ENCODE measurements at regions not wholly inside any gene's neighbourhood (a gene's known extent, or its start where the extent isn't known, plus 50 kb on each side); places are given as distances from the start of the nearest gene placed in this dataset.
"Not testable (repeated sequence)": the region's sequence is repeated elsewhere in the genome, so short reads cannot be mapped to it uniquely, and the experiment has no call there.

GRCh38 chr12:76670776-76671175 lies 93.1 kb upstream of the ZDHHC17 start:
- Histone ChIP-seq H3K27me3 (replicated peaks; ENCODE audit: insufficient read depth, low read depth, low read length, poor library complexity) (no peaks in the 10 kb centered on the region), H3K27ac (ENCODE audit: low read depth, low read length, poor library complexity, severe bottlenecking) (no peak overlapping the region), H3K4me1 (ENCODE audit: insufficient read depth, low read length, poor library complexity, severe bottlenecking) (no peaks in the 10 kb centered on the region), H3K9me3 (ENCODE audit: low read depth, low read length, poor library complexity, severe bottlenecking) (no peaks in the 10 kb centered on the region), H3K36me3 (ENCODE audit: insufficient read depth, low read length, poor library complexity, severe bottlenecking) (no peaks in the 10 kb centered on the region), H3K4me3 (ENCODE audit: low read depth, low read length, poor library complexity, severe bottlenecking) (no peak overlapping the region)
- no TSS peak for BruUV-seq (replicated peaks)
- intact Hi-C loops (cut with micrococcal nuclease; ENCODE audit: unreplicated experiment) = no loop called here
- TF ChIP-seq EZH2 (IDR thresholded peaks at IDR 0.05; ENCODE audit: borderline replicate concordance, low read depth, low read length, poor library complexity, severe bottlenecking) = no peak
- TF ChIP-seq, protein P1, sequence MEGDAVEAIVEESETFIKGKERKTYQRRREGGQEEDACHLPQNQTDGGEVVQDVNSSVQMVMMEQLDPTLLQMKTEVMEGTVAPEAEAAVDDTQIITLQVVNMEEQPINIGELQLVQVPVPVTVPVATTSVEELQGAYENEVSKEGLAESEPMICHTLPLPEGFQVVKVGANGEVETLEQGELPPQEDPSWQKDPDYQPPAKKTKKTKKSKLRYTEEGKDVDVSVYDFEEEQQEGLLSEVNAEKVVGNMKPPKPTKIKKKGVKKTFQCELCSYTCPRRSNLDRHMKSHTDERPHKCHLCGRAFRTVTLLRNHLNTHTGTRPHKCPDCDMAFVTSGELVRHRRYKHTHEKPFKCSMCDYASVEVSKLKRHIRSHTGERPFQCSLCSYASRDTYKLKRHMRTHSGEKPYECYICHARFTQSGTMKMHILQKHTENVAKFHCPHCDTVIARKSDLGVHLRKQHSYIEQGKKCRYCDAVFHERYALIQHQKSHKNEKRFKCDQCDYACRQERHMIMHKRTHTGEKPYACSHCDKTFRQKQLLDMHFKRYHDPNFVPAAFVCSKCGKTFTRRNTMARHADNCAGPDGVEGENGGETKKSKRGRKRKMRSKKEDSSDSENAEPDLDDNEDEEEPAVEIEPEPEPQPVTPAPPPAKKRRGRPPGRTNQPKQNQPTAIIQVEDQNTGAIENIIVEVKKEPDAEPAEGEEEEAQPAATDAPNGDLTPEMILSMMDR (conservative IDR thresholded peaks at IDR 0.05; ENCODE audit: low read depth, low read length) = no peak
- ChIA-PET POLR2A (ENCODE audit: low non-redundant PET) (no interaction called here), CTCF (no interaction called here)
- DNase-seq (ENCODE audit: low spot score) = peak; percentile 14

DNA sequence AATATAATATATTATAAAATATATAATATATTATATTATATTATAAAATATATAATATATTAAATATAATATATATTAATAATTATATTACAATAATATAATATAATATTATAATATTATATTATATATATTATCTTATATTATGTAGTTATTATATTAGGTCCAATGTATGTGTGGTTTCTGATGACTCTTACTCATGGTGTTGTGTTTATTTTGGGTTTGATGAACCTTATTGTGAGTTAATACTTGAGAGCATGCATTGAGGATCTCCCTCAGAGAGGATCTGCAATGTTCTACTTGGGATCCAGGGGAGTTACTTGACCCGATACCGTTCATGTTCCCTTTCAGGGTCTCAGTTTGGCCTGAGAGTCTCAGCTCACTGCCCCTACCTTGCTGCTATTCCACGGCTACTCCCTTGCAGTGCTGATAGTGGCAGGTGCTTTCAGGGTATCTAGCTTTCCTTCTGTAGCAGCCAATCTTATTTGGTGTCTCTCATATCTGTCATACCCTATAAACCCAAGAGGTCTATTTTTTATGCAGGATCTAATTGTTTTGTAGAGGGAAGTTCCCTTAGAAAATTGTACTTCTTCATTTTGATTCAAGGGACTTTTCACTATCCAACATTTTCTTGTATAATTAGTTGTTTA lies 89.1 kb upstream of the ZDHHC17 start:
- BruUV-seq (replicated peaks) = no TSS peak
- TF ChIP-seq, protein P1 (conservative IDR thresholded peaks at IDR 0.05; ENCODE audit: low read depth, low read length) = no peak
- TF ChIP-seq EZH2 (IDR thresholded peaks at IDR 0.05; ENCODE audit: borderline replicate concordance, low read depth, low read length, poor library complexity, severe bottlenecking) = no peak
- no peaks in the 10 kb centered on the region for H3K27me3 ChIP-seq (replicated peaks; ENCODE audit: insufficient read depth, low read depth, low read length, poor library complexity)
- intact Hi-C loops (cut with micrococcal nuclease; ENCODE audit: unreplicated experiment) = no loop called here
- ChIA-PET POLR2A (ENCODE audit: low non-redundant PET) (no interaction called here), CTCF (no interaction called here)
- H3K27ac ChIP-seq (ENCODE audit: low read depth, low read length, poor library complexity, severe bottlenecking) = no peak overlapping the region
- no peaks in the 10 kb centered on the region for H3K4me1 ChIP-seq (ENCODE audit: insufficient read depth, low read length, poor library complexity, severe bottlenecking)
- H3K36me3 ChIP-seq (ENCODE audit: insufficient read depth, low read length, poor library complexity, severe bottlenecking) = no peaks in the 10 kb centered on the region
- no peak overlapping the region for H3K4me3 ChIP-seq (ENCODE audit: low read depth, low read length, poor library complexity, severe bottlenecking)
- no peaks in the 10 kb centered on the region for H3K9me3 ChIP-seq (ENCODE audit: low read depth, low read length, poor library complexity, severe bottlenecking)
- no peak for DNase-seq (ENCODE audit: low spot score)

DNA sequence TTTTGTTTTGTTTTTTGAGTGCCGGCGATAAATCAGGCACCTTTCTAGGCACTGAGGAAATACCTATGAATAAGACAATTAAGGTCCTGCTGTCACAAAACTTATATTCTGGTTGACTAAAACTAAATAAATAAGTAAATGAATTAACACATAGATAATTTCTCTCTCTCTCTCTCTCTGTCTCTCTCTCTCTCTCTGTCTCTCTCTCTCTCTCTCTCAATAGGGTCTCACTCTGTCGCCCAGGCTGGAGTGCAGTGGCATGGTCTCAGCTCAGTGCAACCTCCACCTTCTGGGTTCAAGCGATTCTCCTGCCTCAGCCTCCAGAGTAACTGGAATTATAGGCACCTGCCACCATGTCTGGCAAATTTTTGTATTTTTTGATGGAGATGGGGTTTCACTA lies 87.7 kb upstream of the ZDHHC17 start:
- H3K36me3 ChIP-seq (ENCODE audit: insufficient read depth, low read length, poor library complexity, severe bottlenecking); BruUV-seq (replicated peaks); POLR2A ChIA-PET (ENCODE audit: low non-redundant PET); H3K4me3 ChIP-seq (ENCODE audit: low read depth, low read length, poor library complexity, severe bottlenecking); H3K4me1 ChIP-seq (ENCODE audit: insufficient read depth, low read length, poor library complexity, severe bottlenecking); H3K27ac ChIP-seq (ENCODE audit: low read depth, low read length, poor library complexity, severe bottlenecking); H3K9me3 ChIP-seq (ENCODE audit: low read depth, low read length, poor library complexity, severe bottlenecking); DNase-seq (ENCODE audit: low spot score); intact Hi-C loops (cut with micrococcal nuclease; ENCODE audit: unreplicated experiment); CTCF ChIA-PET; H3K27me3 ChIP-seq (replicated peaks; ENCODE audit: insufficient read depth, low read depth, low read length, poor library complexity): not testable (repeated sequence)

DNA sequence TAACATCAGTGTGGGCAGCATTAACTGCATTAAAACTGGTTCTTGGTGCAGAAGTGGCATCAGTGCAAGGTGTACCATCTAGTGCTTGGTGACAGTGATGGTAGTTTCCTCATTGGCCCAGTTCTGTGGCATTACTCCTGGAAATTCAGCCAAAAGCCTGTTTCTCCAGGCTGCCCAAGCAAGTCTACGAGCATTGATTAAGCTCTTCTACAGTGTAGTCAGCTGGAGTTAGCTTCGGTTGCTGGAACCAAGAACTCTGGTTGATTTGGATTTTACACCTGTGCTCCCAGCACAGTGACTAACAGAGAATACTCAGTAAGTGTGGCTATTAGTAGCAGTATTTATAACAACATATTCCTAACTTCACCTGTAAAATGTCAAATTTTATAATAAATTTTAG lies 84.9 kb upstream of the ZDHHC17 start:
- TF ChIP-seq, protein P1 (conservative IDR thresholded peaks at IDR 0.05; ENCODE audit: low read depth, low read length) = no peak
- no peak for TF ChIP-seq EZH2 (IDR thresholded peaks at IDR 0.05; ENCODE audit: borderline replicate concordance, low read depth, low read length, poor library complexity, severe bottlenecking)
- Histone ChIP-seq H3K27me3 (replicated peaks; ENCODE audit: insufficient read depth, low read depth, low read length, poor library complexity) (no peaks in the 10 kb centered on the region), H3K4me1 (ENCODE audit: insufficient read depth, low read length, poor library complexity, severe bottlenecking) (no peaks in the 10 kb centered on the region), H3K36me3 (ENCODE audit: insufficient read depth, low read length, poor library complexity, severe bottlenecking) (no peaks in the 10 kb centered on the region), H3K9me3 (ENCODE audit: low read depth, low read length, poor library complexity, severe bottlenecking) (no peaks in the 10 kb centered on the region), H3K27ac (ENCODE audit: low read depth, low read length, poor library complexity, severe bottlenecking) (no peak overlapping the region), H3K4me3 (ENCODE audit: low read depth, low read length, poor library complexity, severe bottlenecking) (no peak overlapping the region)
- DNase-seq (ENCODE audit: low spot score) = no peak
- no TSS peak for BruUV-seq (replicated peaks)
- POLR2A ChIA-PET (ENCODE audit: low non-redundant PET) = no interaction called here
- CTCF ChIA-PET = no interaction called here
- intact Hi-C loops (cut with micrococcal nuclease; ENCODE audit: unreplicated experiment) = no loop called here

All from A673 (cell line).